Ovary (tissue), 7 donors: ENCODE measurements at regions not wholly inside any gene's neighbourhood (a gene's known extent, or its start where the extent isn't known, plus 50 kb on each side); places are given as distances from the start of the nearest gene placed in this dataset.
"Not testable (repeated sequence)": the region's sequence is repeated elsewhere in the genome, so short reads cannot be mapped to it uniquely, and the experiment has no call there.

Experiments
- DNase-seq, 5 donors: peaks; one replicate each; pipeline ENCODE4 v3.0.0-alpha.2; 2019 to 2020
- H3K27ac ChIP-seq, 2 donors: fragments of 200-600 bp; one replicate each; pipeline versions ENCODE4 v1.5.1 to v1.8.0; 2019 to 2022
- H3K27me3 ChIP-seq: fragments of 200-600 bp; one replicate; pipeline ENCODE4 v1.8.0; 2022
- H3K36me3 ChIP-seq: fragments of 200-600 bp; sonication (generic); one replicate; pipeline ENCODE4 v1.5.1; 2019
- H3K4me1 ChIP-seq: one replicate; pipeline ENCODE4 v1.8.1; 2013; ENCODE audit warnings: mild to moderate bottlenecking, moderate library complexity; ENCODE audit not compliant: insufficient read depth
- H3K4me3 ChIP-seq: fragments of 200-600 bp; sonication (generic); one replicate; pipeline ENCODE4 v1.5.1; 2017
- H3K9me3 ChIP-seq, 2 donors: fragments of 200-600 bp in 1 of 2; sonication (generic) in 1 of 2; one replicate each; pipeline versions ENCODE4 v1.5.1 to v1.8.1; 2013 to 2019; ENCODE audit warnings: mild to moderate bottlenecking in 1 of 2, moderate library complexity in 1 of 2
- EP300 ChIP-seq: sonication (generic); formaldehyde crosslinking; IDR thresholded peaks from one replicate; pipeline ENCODE4 v1.6.1; 2017; ENCODE audit warnings: antibody characterized with exemption
- POLR2A ChIP-seq: fragments of 450-650 bp; IDR thresholded peaks from one replicate; pipeline ENCODE4 v1.6.1; 2017; ENCODE audit warnings: antibody characterized with exemption, mild to moderate bottlenecking, moderate library complexity
- WGBS, 3 donors: extraction: QIAGEN DNeasy Blood & Tissue Kit in 1 of 3; methylation state at CpG; one replicate each; pipeline versions ENCODE4 v1.1.5 to v1.1.7; 2013 to 2017; 5-methylcytosine and 5-hydroxymethylcytosine counted together
- intact Hi-C, 4 donors: fragments of 100-400 bp; cut with DNase I; formaldehyde crosslinking; loops; one replicate each; pipeline versions ENCODE4 v1.11.0 to v1.15.1; 2022 to 2023
- TF ChIP-seq, protein P1 (sequence below), 3 donors: fragments of 450-650 bp in 2 of 3; fragments of 200-600 bp in 1 of 3; IDR thresholded peaks; one replicate each; pipeline versions ENCODE4 v1.5.1 to v1.8.0; 2016 to 2022; ENCODE audit warnings: antibody characterized with exemption in 3 of 3, mild to moderate bottlenecking in 1 of 3
- donor health status: DM: no; HTN: no; CAD: no; lungs with moderate emphysema.
- donor health status: DM: no; HTN: no; CAD: no.
- donor health status: Bipolar disorder and iron deficiency.
- donor health status: DM: no; HTN: no; CAD: no.
- donor health status: DM: yes; HTN: yes; CAD: no.

DNA sequence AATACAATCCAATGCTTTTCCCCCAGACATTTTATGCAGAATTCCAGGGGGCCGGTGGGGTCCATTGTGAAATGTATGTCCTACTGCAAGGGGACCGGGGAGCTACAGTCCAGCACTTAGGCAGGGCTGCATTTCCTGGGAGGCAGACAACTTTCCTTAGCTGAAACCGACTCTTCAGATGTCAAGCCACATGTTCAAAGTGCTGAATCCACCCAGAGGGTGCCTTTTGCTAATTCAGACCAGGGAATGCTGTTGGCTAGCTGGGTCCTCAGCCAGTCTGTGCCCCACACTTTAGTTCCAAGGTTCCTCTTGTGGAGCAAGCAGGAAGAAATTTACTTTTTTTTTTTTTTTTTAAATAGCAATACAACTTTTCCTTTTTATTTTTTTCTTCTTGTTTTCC lies 219.5 kb upstream of the LRTM1 start:
- no peaks in the 10 kb centered on the region for H3K36me3 ChIP-seq
- TF ChIP-seq, protein P1, sequence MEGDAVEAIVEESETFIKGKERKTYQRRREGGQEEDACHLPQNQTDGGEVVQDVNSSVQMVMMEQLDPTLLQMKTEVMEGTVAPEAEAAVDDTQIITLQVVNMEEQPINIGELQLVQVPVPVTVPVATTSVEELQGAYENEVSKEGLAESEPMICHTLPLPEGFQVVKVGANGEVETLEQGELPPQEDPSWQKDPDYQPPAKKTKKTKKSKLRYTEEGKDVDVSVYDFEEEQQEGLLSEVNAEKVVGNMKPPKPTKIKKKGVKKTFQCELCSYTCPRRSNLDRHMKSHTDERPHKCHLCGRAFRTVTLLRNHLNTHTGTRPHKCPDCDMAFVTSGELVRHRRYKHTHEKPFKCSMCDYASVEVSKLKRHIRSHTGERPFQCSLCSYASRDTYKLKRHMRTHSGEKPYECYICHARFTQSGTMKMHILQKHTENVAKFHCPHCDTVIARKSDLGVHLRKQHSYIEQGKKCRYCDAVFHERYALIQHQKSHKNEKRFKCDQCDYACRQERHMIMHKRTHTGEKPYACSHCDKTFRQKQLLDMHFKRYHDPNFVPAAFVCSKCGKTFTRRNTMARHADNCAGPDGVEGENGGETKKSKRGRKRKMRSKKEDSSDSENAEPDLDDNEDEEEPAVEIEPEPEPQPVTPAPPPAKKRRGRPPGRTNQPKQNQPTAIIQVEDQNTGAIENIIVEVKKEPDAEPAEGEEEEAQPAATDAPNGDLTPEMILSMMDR (IDR thresholded peaks at IDR 0.05) = no peak
- no peak for TF ChIP-seq POLR2A
- TF ChIP-seq EP300 = no peak
- no peak for DNase-seq
- H3K27me3 ChIP-seq = no peaks in the 10 kb centered on the region
- H3K9me3 ChIP-seq = no peaks in the 10 kb centered on the region
- H3K4me1 ChIP-seq = peaks cover 6% of the 10 kb centered on the region
- 44 to 73% (median 51%) methylated on average over 3 of the region's 3 CpGs for WGBS, 3 donors
- intact Hi-C loops = no loop called here
- no peak overlapping the region for H3K4me3 ChIP-seq
- no peak overlapping the region for H3K27ac ChIP-seq

GRCh38 chr3:55146216-55146615 lies 218.4 kb upstream of the LRTM1 start:
- 46 to 57% (median 51%) methylated on average over 4 of the region's 4 CpGs for WGBS, 3 donors
- Histone ChIP-seq H3K4me1 (peaks cover 6% of the 10 kb centered on the region), H3K4me3 (no peak overlapping the region), H3K36me3 (no peaks in the 10 kb centered on the region), H3K27me3 (no peaks in the 10 kb centered on the region), H3K9me3 (no peaks in the 10 kb centered on the region), H3K27ac (no peak overlapping the region)
- DNase-seq = no peak
- TF ChIP-seq EP300 = no peak
- TF ChIP-seq, protein P1 (IDR thresholded peaks at IDR 0.05) = no peak
- TF ChIP-seq POLR2A = no peak
- intact Hi-C loops = no loop called here

DNA sequence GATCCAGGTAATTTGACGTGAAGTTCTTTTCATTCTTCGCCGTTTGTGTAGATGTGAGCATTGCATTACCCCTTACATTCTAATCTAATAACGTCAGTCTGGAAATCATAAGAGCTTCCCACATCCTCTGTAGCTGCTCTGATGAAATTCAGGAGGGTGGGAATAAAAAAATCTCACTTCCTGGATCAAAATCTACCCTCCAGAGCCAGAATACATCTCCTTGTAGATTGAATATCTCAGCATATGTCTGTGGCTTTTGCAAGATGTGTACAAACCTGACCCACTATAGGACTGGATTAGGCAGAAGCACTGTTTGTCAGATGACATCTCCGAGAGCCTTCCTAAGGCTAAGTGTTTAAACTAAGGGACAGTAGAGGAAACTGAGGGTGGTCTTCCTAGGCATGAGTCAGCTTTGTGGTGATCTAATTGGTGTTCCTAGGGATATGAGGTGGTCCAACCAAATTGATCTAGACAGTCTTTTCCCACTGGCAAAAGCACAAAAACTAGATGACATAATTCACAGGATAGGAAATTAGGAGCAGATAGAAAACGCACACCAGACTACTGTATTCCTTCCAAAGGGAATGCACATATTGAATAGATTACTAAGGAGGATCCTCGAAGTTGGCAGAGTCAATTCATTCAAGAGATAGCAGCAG lies 216.3 kb upstream of the LRTM1 start:
- no peak overlapping the region for H3K4me3 ChIP-seq
- no peaks in the 10 kb centered on the region for H3K36me3 ChIP-seq
- DNase-seq = no peak
- no peaks in the 10 kb centered on the region for H3K9me3 ChIP-seq
- H3K4me1 ChIP-seq = peaks cover 6% of the 10 kb centered on the region
- TF ChIP-seq POLR2A = no peak
- no peak for TF ChIP-seq EP300
- TF ChIP-seq, protein P1 (IDR thresholded peaks at IDR 0.05) = no peak
- 73 to 77% (median 73%) methylated on average over 7 of the region's 7 CpGs for WGBS, 3 donors
- H3K27me3 ChIP-seq = no peaks in the 10 kb centered on the region
- H3K27ac ChIP-seq = no peak overlapping the region
- intact Hi-C loops = no loop called here

DNA sequence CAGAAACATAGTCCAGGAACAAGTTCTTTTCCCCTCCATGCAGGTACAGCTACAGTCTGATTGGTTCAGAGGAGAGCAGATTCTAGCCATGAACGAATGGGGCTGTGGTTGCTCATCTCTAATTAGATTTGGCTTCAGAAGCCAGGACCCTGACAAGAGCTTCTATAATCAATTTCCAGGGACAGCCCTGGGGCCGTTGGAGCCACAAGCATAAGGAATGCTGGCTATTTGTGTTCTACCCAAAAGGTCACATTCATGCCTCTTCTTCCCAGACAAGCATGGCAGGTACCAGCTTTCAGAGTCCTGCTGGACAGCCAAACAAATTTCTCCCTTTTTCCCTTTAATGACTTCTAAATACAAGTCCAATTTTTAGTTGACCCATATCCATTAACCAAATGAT lies 215.5 kb upstream of the LRTM1 start:
- Histone ChIP-seq H3K27ac (no peak overlapping the region), H3K4me1 (peaks cover 2% of the 10 kb centered on the region), H3K9me3 (no peaks in the 10 kb centered on the region), H3K27me3 (no peaks in the 10 kb centered on the region), H3K36me3 (no peaks in the 10 kb centered on the region), H3K4me3 (no peak overlapping the region)
- DNase-seq = no peak
- 64 to 77% (median 69%) methylated on average over 2 of the region's 2 CpGs for WGBS, 3 donors
- TF ChIP-seq POLR2A (no peak), EP300 (no peak)
- TF ChIP-seq, protein P1 (IDR thresholded peaks at IDR 0.05) = no peak
- intact Hi-C loops = no loop called here

- WGBS, 3 donors = 95 to 96% (median 96%) methylated on average over 25 of the region's 25 CpGs
- intact Hi-C loops, H3K27me3 ChIP-seq, H3K4me3 ChIP-seq, H3K36me3 ChIP-seq, H3K27ac ChIP-seq, H3K9me3 ChIP-seq, DNase-seq, H3K4me1 ChIP-seq: not testable (repeated sequence)
These were observed 208.4 kb upstream of the LRTM1 start for GRCh38 chr3:55136291-55136690.
